HG03378 (cell line): ENCODE measurements at regions not wholly inside any gene's neighbourhood (a gene's known extent, or its start where the extent isn't known, plus 50 kb on each side); places are given as distances from the start of the nearest gene placed in this dataset.

Experiments
- ATAC-seq: cut with Tn5 transposase; IDR thresholded peaks from one replicate; pipeline ENCODE4 v1.9.1; 2021; ENCODE audit warnings: mild to moderate bottlenecking, moderate library complexity; ENCODE audit not compliant: unreplicated experiment

DNA sequence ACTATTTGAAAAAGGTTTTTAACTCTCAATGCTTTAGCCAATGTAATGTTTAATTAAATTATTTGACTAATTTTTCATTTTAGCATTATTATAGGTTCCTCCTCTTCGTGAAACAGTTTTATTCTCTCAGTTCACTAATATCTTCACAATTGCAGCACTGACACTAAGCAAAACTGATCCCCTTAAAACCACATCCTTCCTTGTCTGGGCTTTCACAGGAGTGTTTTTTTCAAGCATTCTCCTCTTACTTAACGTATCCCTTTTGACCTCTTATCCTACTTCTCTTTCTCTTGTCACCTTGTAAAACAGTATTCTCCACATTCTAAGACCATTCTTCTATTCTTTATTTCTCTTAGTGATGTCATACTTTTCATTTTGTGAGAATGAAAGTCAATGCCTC, 112.8 kb downstream of the DSC3 start:
- no peak for ATAC-seq

DNA sequence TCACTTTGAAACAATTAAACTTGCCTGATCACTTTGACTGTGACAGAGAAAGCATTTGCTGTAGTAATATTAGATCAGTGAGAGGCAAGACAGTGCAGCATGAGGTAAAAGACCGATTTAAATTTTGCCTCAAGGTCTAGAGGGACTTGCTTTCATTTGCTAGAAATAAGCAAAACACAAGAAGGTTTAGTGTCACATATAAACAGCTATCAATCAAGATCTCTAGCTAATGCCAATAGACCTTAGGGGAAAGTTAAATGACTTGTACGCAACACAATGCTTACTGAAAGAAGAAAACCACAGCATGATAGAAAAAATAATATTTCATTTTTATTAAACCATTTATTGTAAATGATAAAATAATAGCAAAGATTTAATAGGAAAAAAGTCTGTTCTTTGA, 113.5 kb downstream of the DSC3 start:
- no peak for ATAC-seq

DNA sequence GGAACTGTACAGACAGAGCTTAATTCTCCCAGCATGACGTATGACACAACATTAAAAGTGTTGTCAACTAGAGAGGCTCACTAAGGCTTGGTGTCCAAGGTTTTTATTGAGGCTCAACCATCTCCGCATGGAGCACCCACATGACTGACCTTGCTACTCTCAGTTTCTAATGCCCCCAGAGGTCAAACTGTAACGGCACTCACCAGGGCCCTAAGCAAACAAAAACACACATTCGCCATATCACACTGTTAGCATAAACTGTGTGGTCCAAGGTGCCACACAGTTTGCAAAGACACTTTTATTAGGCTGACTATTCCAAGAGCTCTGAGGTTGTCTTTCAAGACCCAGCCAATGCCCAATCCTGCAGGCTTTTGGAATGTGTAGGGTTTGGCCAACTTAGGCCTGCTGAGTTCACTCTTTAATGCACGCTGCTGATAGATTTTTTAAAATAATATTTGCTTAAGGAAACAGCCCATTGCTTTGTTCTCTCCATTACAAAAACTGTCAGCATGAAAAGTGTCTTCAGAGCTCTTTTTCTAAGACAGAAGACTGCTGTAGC, 114.9 kb downstream of the DSC3 start:
- no peak for ATAC-seq

DNA sequence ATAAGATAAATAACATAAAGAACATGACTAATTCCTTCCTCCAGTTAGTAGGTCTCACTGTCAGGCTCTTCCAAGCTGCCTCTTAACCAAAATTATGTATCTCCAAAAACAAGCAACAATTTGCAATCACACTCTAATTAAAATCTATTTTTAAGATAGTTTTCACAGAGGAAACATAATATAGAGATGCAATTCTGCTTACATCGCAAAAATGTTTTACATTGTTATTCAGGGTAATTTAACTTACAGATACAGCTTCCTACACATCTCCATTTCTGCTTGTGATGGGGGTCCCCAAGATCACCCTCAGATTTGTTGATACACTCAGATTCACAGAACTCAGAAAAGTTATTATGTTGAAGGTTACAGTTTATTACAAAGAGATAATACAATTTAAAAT, 115.5 kb downstream of the DSC3 start:
- no peak for ATAC-seq

GRCh38 chr18:30925795-30926194, 116.7 kb downstream of the DSC3 start:
- ATAC-seq = no peak

GRCh38 chr18:30920757-30921156, 121.8 kb downstream of the DSC3 start:
- no peak for ATAC-seq

DNA sequence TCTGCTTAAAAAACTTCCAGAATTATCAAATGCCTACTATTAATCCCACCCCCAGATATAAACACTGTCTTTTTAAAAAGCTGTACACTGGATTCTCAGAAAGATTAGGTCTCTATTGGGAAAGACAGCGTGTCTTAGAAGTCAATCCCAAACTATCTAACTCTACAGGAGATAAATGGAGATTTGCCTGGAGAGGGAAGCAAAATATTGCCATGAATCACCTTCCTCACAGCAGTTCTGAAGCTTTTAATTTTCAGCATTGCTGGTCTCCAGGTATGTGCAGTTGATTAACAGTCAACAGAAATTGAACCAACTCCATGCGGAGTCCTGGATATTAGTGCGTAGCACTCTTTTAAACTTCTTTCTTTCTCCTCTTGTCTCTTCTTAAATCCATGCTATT, 122.2 kb downstream of the DSC3 start:
- no peak for ATAC-seq

DNA sequence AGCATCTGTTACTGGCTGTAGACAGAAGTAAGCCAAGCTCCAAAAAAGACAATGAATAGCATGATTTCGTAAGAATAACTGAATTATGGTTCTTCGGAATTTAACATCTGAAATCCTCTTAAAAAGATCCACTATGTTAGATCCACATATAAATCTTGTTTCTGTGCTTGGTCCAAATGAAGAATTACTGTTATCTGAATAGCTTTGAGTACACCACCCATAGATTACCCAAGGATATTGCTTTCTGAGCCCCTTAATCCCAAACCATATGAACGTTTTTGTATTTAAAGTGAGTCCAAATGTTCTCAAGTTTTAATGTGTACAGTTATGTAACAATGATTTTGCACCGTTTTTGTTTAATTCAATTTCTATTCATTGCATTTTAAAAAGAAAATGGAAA, 124.9 kb downstream of the DSC3 start:
- ATAC-seq = no peak

GRCh38 chr18:30915336-30915988, 127.1 kb downstream of the DSC3 start:
- ATAC-seq = no peak

- ATAC-seq = no peak
Observed at GRCh38 chr18:30908381-30908780, 134.2 kb downstream of the DSC3 start.

DNA sequence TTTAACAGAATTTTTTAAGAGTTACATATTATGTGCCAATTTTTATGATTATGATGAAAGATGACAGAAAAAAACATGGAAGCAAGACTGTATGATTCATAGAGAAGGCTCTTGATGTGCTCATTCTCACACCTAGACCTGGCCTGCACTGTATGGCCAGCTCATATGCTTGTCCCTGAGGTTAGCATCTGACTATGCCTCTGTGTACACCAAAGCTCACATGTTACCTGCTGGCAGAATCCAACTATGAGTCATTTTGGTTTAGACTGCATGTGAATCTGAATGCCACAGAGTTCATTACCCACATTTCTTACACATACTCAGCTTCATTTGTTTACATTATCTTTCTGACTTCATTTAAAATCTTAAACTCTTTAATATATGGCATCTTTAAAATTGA, 139.0 kb downstream of the DSC3 start:
- no peak for ATAC-seq

GRCh38 chr18:30889519-30890301, 152.8 kb downstream of the DSC3 start:
- ATAC-seq = no peak

DNA sequence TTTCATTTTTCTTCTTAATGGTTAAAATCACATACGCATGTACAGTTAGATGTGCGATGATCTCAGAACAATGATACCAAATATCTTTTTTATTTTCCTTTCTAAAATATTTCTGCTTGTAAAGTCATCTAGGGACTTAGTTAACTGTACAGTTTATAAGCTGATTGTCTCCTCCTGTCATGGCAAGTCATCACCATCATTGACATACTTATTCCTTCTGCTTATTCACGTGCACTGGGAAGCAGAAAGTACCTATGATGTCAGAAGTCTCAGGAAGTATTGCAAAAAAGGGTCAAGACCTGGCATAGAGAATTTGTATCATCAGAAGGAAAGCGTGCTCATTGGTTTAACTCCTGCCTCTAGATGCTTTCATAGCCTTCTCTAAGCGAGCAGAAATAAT, 154.2 kb downstream of the DSC3 start:
- ATAC-seq = no peak

DNA sequence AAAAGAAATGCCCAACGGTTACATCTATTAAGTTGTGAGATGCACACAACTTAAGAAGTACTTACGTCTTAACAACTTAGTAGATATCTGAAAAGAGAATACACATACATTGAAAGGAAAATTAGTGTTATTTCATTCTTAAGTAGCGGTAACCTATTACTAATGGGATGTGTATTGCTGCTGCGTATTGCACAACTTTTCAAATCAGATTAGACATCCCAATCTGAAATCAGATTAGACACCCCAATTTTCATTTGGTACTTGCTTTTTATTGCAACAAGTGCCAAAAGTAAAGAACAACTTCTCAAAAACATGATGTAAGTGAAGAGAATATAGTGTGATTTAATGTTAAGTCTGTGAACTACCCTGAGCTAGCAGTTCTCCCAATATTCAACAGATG, 155.5 kb downstream of the DSC3 start:
- ATAC-seq = no peak

GRCh38 chr18:30870466-30870865, 172.1 kb downstream of the DSC3 start:
- no peak for ATAC-seq

DNA sequence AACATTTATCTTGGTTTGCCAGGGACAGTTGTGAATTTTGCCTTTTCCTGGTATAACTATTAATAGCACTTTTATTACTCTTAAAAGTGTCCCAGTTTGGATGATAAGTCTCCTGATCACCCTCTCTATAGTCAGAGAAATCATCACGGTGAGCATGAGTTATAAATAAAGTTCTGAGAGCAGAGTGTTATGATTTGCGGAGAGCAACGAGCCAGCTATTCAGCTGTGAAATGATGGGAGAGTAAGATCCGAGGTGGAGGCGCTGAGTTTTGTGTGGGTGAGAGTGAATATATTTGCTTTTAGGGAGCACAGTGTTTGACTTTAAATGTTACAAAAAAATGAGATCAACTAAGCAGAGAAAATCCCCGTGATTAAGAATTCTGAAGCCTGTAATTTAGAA, 179.6 kb downstream of the DSC3 start:
- ATAC-seq = no peak

GRCh38 chr18:30860741-30861140, 181.8 kb downstream of the DSC3 start:
- ATAC-seq = no peak

DNA sequence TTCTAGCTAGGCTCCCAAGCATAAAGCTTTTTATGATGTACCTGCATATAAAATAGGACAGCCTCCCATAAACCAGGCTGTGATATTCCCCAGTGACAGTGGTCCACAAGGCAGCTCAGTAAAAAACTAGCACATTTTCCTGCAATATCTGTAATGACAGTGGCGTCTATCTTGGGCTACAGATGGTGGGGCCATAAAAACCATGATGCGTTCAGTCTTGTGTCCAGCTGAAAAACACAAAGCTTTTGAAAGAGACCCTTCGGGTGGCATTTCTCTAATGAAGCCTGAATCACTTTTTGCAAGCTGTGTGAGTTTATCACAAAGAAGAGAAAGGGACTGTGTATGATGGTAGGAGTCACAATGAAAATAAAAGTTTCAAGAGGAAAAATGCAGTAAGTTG, 183.5 kb downstream of the DSC3 start:
- ATAC-seq = no peak

GRCh38 chr18:30858560-30858959, 184.0 kb downstream of the DSC3 start:
- no peak for ATAC-seq

- no peak for ATAC-seq
Observed at GRCh38 chr18:30855762-30856161, 186.8 kb downstream of the DSC3 start.

GRCh38 chr18:30852980-30853379, 189.6 kb downstream of the DSC3 start:
- ATAC-seq = no peak

DNA sequence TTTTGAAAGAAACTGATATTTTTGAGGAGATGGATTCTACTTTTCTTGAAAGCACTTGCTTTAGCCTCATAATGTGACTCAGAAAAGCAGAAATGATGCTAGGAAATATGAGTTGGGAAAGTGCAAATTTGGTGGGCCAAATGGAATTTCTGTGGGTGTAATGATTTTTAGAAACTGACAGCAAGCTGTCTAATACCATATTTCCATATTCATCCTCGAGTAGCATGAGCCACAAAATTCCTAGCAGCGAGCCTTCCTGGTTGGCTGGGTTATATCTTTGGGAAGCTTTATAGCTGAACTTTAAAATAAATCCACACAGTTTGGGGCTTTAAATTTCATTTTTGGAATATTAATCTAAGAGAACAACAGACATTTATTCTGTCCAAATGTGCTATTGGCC, 190.0 kb downstream of the DSC3 start:
- ATAC-seq = no peak
